ENCODE measurements at regions not wholly inside any gene's neighbourhood (a gene's known extent, or its start where the extent isn't known, plus 50 kb on each side); places are given as distances from the start of the nearest gene placed in this dataset.

- no peaks in the 10 kb centered on the region for H3K36me3 ChIP-seq (ENCODE audit: control insufficient read depth in 2 of 2, insufficient read depth in 2 of 2, low read length in 2 of 2)
- no peak overlapping the region for H3K27ac ChIP-seq (ENCODE audit: low read depth in 2 of 2, low read length in 2 of 2)
- no peaks in the 10 kb centered on the region for H3K4me1 ChIP-seq (ENCODE audit: control insufficient read depth in 2 of 2, insufficient read depth in 2 of 2, low read length in 2 of 2)
- H3K9me3 ChIP-seq (ENCODE audit: control insufficient read depth in 2 of 2, low read length in 2 of 2), result no peaks in the 10 kb centered on the region
- no peak overlapping the region for H3K9ac ChIP-seq (ENCODE audit: low read depth in 1 of 2, low read length in 2 of 2)
- no peaks in the 10 kb centered on the region for H3K27me3 ChIP-seq (ENCODE audit: control insufficient read depth in 2 of 2, insufficient read depth in 2 of 2, low read length in 2 of 2)
- no peak overlapping the region for H3K4me3 ChIP-seq (ENCODE audit: low read length in 2 of 2)
These were observed 441.7 kb downstream of the PRDM2 start for GRCh38 chr1:14141656-14142055.

- Histone ChIP-seq H3K27me3 (ENCODE audit: control insufficient read depth in 2 of 2, insufficient read depth in 2 of 2, low read length in 2 of 2) (no peaks in the 10 kb centered on the region), H3K27ac (ENCODE audit: low read depth in 2 of 2, low read length in 2 of 2) (no peak overlapping the region), H3K9me3 (ENCODE audit: control insufficient read depth in 2 of 2, low read length in 2 of 2) (no peaks in the 10 kb centered on the region), H3K36me3 (ENCODE audit: control insufficient read depth in 2 of 2, insufficient read depth in 2 of 2, low read length in 2 of 2) (no peaks in the 10 kb centered on the region), H3K4me3 (ENCODE audit: low read length in 2 of 2) (no peak overlapping the region), H3K9ac (ENCODE audit: low read depth in 1 of 2, low read length in 2 of 2) (no peak overlapping the region), H3K4me1 (ENCODE audit: control insufficient read depth in 2 of 2, insufficient read depth in 2 of 2, low read length in 2 of 2) (no peaks in the 10 kb centered on the region)
These were observed 442.6 kb downstream of the PRDM2 start for GRCh38 chr1:14142397-14143100.

DNA sequence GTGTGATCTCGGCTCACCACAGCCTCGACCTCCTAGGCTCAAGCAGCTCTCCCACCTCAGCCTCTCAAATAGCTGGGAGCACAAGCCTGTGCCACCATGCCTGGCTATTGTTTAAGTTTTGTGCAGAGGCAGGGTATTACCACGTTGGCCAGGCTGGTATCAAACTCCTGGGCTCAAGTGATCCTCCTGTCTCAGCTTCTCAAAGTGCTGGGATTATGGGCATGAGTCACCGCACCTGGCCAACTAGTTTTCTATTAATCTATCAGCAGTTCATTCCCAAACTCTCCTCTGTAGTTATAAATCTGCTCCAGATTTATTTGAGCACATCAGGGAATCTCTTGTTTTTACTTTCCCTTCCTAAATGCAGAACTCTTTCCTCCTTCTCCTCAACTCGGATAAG, 443.8 kb downstream of the PRDM2 start:
- H3K27ac ChIP-seq (ENCODE audit: low read depth in 2 of 2, low read length in 2 of 2), result no peak overlapping the region
- no peaks in the 10 kb centered on the region for H3K4me1 ChIP-seq (ENCODE audit: control insufficient read depth in 2 of 2, insufficient read depth in 2 of 2, low read length in 2 of 2)
- no peak overlapping the region for H3K9ac ChIP-seq (ENCODE audit: low read depth in 1 of 2, low read length in 2 of 2)
- H3K9me3 ChIP-seq (ENCODE audit: control insufficient read depth in 2 of 2, low read length in 2 of 2), result no peaks in the 10 kb centered on the region
- H3K36me3 ChIP-seq (ENCODE audit: control insufficient read depth in 2 of 2, insufficient read depth in 2 of 2, low read length in 2 of 2), result no peaks in the 10 kb centered on the region
- H3K4me3 ChIP-seq (ENCODE audit: low read length in 2 of 2), result no peak overlapping the region
- no peaks in the 10 kb centered on the region for H3K27me3 ChIP-seq (ENCODE audit: control insufficient read depth in 2 of 2, insufficient read depth in 2 of 2, low read length in 2 of 2)

GRCh38 chr1:14148526-14148925, 448.5 kb downstream of the PRDM2 start:
- Histone ChIP-seq H3K9ac (ENCODE audit: low read depth in 1 of 2, low read length in 2 of 2) (no peak overlapping the region), H3K27ac (ENCODE audit: low read depth in 2 of 2, low read length in 2 of 2) (no peak overlapping the region), H3K27me3 (ENCODE audit: control insufficient read depth in 2 of 2, insufficient read depth in 2 of 2, low read length in 2 of 2) (no peaks in the 10 kb centered on the region), H3K4me1 (ENCODE audit: control insufficient read depth in 2 of 2, insufficient read depth in 2 of 2, low read length in 2 of 2) (no peaks in the 10 kb centered on the region), H3K9me3 (ENCODE audit: control insufficient read depth in 2 of 2, low read length in 2 of 2) (no peaks in the 10 kb centered on the region), H3K36me3 (ENCODE audit: control insufficient read depth in 2 of 2, insufficient read depth in 2 of 2, low read length in 2 of 2) (no peaks in the 10 kb centered on the region), H3K4me3 (ENCODE audit: low read length in 2 of 2) (no peak overlapping the region)

DNA sequence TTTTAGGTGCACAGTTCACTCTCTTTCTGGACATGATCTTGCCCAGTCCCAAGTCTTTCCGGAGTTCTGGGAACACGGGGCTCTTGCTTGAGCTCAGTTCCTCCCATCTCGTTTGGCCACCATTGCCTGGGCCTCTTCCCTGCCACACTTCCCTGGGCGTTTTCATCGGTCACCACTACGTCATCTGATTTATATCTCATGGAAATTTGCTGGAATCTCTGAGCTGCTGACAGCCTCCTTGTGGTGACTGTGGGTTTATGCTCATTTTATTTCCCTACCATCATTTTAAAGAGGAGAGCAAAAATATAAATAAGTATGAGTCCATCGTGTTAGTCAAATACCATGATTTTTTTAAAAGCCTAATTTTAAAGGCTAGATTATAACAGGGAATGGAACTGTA, 449.1 kb upstream of the KAZN start:
- no peak overlapping the region for H3K9ac ChIP-seq (ENCODE audit: low read depth in 1 of 2, low read length in 2 of 2)
- no peaks in the 10 kb centered on the region for H3K36me3 ChIP-seq (ENCODE audit: control insufficient read depth in 2 of 2, insufficient read depth in 2 of 2, low read length in 2 of 2)
- no peak overlapping the region for H3K27ac ChIP-seq (ENCODE audit: low read depth in 2 of 2, low read length in 2 of 2)
- no peaks in the 10 kb centered on the region for H3K4me1 ChIP-seq (ENCODE audit: control insufficient read depth in 2 of 2, insufficient read depth in 2 of 2, low read length in 2 of 2)
- H3K27me3 ChIP-seq (ENCODE audit: control insufficient read depth in 2 of 2, insufficient read depth in 2 of 2, low read length in 2 of 2), result no peaks in the 10 kb centered on the region
- H3K4me3 ChIP-seq (ENCODE audit: low read length in 2 of 2), result no peak overlapping the region
- no peaks in the 10 kb centered on the region for H3K9me3 ChIP-seq (ENCODE audit: control insufficient read depth in 2 of 2, low read length in 2 of 2)

DNA sequence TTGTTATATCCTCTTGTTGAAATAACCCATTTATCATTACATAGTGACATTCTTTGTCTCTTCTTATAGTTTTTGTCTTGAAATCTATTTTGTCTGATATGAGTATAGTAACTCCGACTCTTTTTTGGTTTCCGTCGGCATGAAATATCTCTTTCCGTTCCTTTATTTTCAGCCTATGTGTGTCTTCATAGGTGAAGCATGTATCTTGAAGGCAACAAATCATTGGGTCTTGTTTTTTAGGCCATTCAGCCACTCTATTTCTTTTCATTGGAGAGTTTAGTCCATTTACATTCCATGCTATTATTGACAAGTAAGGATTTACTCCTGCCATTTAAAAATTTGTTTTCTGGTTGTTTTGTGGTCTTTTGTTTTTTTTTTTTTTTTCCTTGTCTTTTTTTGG, 441.9 kb upstream of the KAZN start:
- H3K36me3 ChIP-seq (ENCODE audit: control insufficient read depth in 2 of 2, insufficient read depth in 2 of 2, low read length in 2 of 2), result no peaks in the 10 kb centered on the region
- no peaks in the 10 kb centered on the region for H3K4me1 ChIP-seq (ENCODE audit: control insufficient read depth in 2 of 2, insufficient read depth in 2 of 2, low read length in 2 of 2)
- no peaks in the 10 kb centered on the region for H3K27me3 ChIP-seq (ENCODE audit: control insufficient read depth in 2 of 2, insufficient read depth in 2 of 2, low read length in 2 of 2)
- no peak overlapping the region for H3K4me3 ChIP-seq (ENCODE audit: low read length in 2 of 2)
- H3K9ac ChIP-seq (ENCODE audit: low read depth in 1 of 2, low read length in 2 of 2), result no peak overlapping the region
- H3K9me3 ChIP-seq (ENCODE audit: control insufficient read depth in 2 of 2, low read length in 2 of 2), result no peaks in the 10 kb centered on the region
- no peak overlapping the region for H3K27ac ChIP-seq (ENCODE audit: low read depth in 2 of 2, low read length in 2 of 2)

DNA sequence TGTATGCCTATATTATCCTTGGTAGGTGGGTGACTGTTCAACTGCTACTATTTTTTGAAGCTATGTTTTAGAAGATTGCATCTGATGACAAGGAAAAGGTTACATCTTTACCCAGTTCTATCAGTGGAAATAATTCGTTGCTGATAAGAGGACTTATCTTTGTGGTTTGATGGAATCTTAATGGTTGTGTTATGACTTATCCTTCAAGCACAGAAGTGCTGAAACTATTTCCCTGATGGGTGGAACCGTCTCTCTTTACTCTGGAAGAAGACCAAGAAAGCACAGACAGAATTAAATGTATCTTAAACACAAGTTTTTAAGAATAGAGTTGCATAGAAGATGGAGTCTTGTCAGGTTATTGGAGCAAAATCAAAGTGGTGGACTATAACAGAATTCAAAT, 437.7 kb upstream of the KAZN start:
- H3K27ac ChIP-seq (ENCODE audit: low read depth in 2 of 2, low read length in 2 of 2), result no peak overlapping the region
- no peaks in the 10 kb centered on the region for H3K9me3 ChIP-seq (ENCODE audit: control insufficient read depth in 2 of 2, low read length in 2 of 2)
- H3K4me3 ChIP-seq (ENCODE audit: low read length in 2 of 2), result no peak overlapping the region
- no peaks in the 10 kb centered on the region for H3K36me3 ChIP-seq (ENCODE audit: control insufficient read depth in 2 of 2, insufficient read depth in 2 of 2, low read length in 2 of 2)
- no peaks in the 10 kb centered on the region for H3K27me3 ChIP-seq (ENCODE audit: control insufficient read depth in 2 of 2, insufficient read depth in 2 of 2, low read length in 2 of 2)
- H3K9ac ChIP-seq (ENCODE audit: low read depth in 1 of 2, low read length in 2 of 2), result no peak overlapping the region
- no peaks in the 10 kb centered on the region for H3K4me1 ChIP-seq (ENCODE audit: control insufficient read depth in 2 of 2, insufficient read depth in 2 of 2, low read length in 2 of 2)

DNA sequence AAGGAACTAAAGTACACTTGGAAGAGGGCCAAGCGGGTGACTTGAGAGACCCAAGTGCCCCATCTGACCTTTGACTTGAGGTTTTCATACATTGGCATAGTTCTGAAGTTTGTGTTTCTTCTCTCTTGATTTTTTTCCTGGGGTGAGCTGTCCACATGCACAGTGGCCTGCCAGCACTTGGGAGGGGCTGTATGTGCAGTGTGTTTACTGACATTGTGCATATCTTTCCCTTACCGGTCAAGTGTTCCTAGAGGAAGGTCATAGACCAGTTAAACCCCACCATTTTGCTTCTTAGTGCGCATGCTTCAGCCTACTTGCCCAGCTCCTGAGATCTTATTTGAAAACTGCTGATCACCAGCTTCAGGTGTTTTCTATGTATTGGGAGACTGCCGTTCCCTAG, 435.2 kb upstream of the KAZN start:
- Histone ChIP-seq H3K27ac (ENCODE audit: low read depth in 2 of 2, low read length in 2 of 2) (no peak overlapping the region), H3K9me3 (ENCODE audit: control insufficient read depth in 2 of 2, low read length in 2 of 2) (no peaks in the 10 kb centered on the region), H3K27me3 (ENCODE audit: control insufficient read depth in 2 of 2, insufficient read depth in 2 of 2, low read length in 2 of 2) (no peaks in the 10 kb centered on the region), H3K4me3 (ENCODE audit: low read length in 2 of 2) (no peak overlapping the region), H3K36me3 (ENCODE audit: control insufficient read depth in 2 of 2, insufficient read depth in 2 of 2, low read length in 2 of 2) (no peaks in the 10 kb centered on the region), H3K9ac (ENCODE audit: low read depth in 1 of 2, low read length in 2 of 2) (no peak overlapping the region), H3K4me1 (ENCODE audit: control insufficient read depth in 2 of 2, insufficient read depth in 2 of 2, low read length in 2 of 2) (no peaks in the 10 kb centered on the region)

GRCh38 chr1:14165371-14165801, 433.1 kb upstream of the KAZN start:
- no peak overlapping the region for H3K9ac ChIP-seq (ENCODE audit: low read depth in 1 of 2, low read length in 2 of 2)
- H3K36me3 ChIP-seq (ENCODE audit: control insufficient read depth in 2 of 2, insufficient read depth in 2 of 2, low read length in 2 of 2), result no peaks in the 10 kb centered on the region
- H3K9me3 ChIP-seq (ENCODE audit: control insufficient read depth in 2 of 2, low read length in 2 of 2), result no peaks in the 10 kb centered on the region
- H3K27ac ChIP-seq (ENCODE audit: low read depth in 2 of 2, low read length in 2 of 2), result no peak overlapping the region
- H3K27me3 ChIP-seq (ENCODE audit: control insufficient read depth in 2 of 2, insufficient read depth in 2 of 2, low read length in 2 of 2), result no peaks in the 10 kb centered on the region
- H3K4me3 ChIP-seq (ENCODE audit: low read length in 2 of 2), result no peak overlapping the region
- H3K4me1 ChIP-seq (ENCODE audit: control insufficient read depth in 2 of 2, insufficient read depth in 2 of 2, low read length in 2 of 2), result no peaks in the 10 kb centered on the region

DNA sequence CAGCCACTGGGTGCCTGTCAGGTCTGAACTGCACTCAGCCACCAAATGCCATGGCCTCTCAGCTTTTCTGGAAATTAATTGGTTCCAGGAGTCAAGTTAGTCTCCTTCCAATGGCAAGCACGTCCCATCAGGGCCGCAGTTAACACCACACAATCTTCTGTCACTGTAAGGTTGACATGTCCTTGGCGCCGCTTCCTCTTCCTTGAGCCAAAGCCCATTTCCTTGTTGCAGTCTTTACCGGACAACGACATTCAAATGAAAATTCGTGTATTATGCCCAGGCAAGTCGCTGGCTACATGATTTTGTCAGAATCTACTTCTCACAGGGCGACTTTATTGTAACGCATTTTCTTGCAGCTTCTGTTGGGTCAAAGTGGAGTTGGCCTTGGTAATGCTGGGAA, 430.6 kb upstream of the KAZN start:
- H3K4me3 ChIP-seq (ENCODE audit: low read length in 2 of 2), result no peak overlapping the region
- H3K9me3 ChIP-seq (ENCODE audit: control insufficient read depth in 2 of 2, low read length in 2 of 2), result no peaks in the 10 kb centered on the region
- no peaks in the 10 kb centered on the region for H3K36me3 ChIP-seq (ENCODE audit: control insufficient read depth in 2 of 2, insufficient read depth in 2 of 2, low read length in 2 of 2)
- no peak overlapping the region for H3K9ac ChIP-seq (ENCODE audit: low read depth in 1 of 2, low read length in 2 of 2)
- no peaks in the 10 kb centered on the region for H3K4me1 ChIP-seq (ENCODE audit: control insufficient read depth in 2 of 2, insufficient read depth in 2 of 2, low read length in 2 of 2)
- no peaks in the 10 kb centered on the region for H3K27me3 ChIP-seq (ENCODE audit: control insufficient read depth in 2 of 2, insufficient read depth in 2 of 2, low read length in 2 of 2)
- no peak overlapping the region for H3K27ac ChIP-seq (ENCODE audit: low read depth in 2 of 2, low read length in 2 of 2)
